GM23248 (cell line): ENCODE measurements at regions not wholly inside any gene's neighbourhood (a gene's known extent, or its start where the extent isn't known, plus 50 kb on each side); places are given as distances from the start of the nearest gene placed in this dataset.

ENCODE experiments used
- DNase-seq: peaks from one replicate; pipeline ENCODE4 v3.0.0-alpha.2; 2015
- H2AFZ ChIP-seq: fragments of 200-600 bp; sonication (generic); 2 replicates; pipeline ENCODE4 v1.6.1; 2016; ENCODE audit warnings: antibody characterized with exemption
- H3F3A ChIP-seq: fragments of 200-600 bp; sonication (generic); 2 replicates; pipeline ENCODE4 v1.6.1; 2016; ENCODE audit warnings: mild to moderate bottlenecking, antibody characterized with exemption, mixed run types; ENCODE audit not compliant: insufficient read depth
- H3K27ac ChIP-seq: fragments of 200-600 bp; sonication (generic); 2 replicates; pipeline ENCODE4 v1.5.1; 2016; ENCODE audit warnings: mild to moderate bottlenecking
- H3K27me3 ChIP-seq: fragments of 200-600 bp; sonication (generic); replicated peaks from 2 replicates; pipeline ENCODE4 v1.6.1; 2016; ENCODE audit warnings: mild to moderate bottlenecking; ENCODE audit not compliant: insufficient read depth
- H3K36me3 ChIP-seq: fragments of 200-600 bp; sonication (generic); 2 replicates; pipeline ENCODE4 v1.6.1; 2016; ENCODE audit warnings: low read depth, mild to moderate bottlenecking
- H3K4me1 ChIP-seq: fragments of 200-600 bp; sonication (generic); 2 replicates; pipeline ENCODE4 v1.6.1; 2016; ENCODE audit warnings: mild to moderate bottlenecking; ENCODE audit not compliant: insufficient read depth
- H3K4me2 ChIP-seq: fragments of 200-600 bp; sonication (generic); one replicate; pipeline ENCODE4 v1.6.1; 2016; ENCODE audit warnings: mild to moderate bottlenecking; ENCODE audit not compliant: unreplicated experiment
- H3K4me3 ChIP-seq: fragments of 200-600 bp; sonication (generic); 2 replicates; pipeline ENCODE4 v1.5.1; 2016; ENCODE audit warnings: mild to moderate bottlenecking
- H3K79me2 ChIP-seq: fragments of 200-600 bp; sonication (generic); 2 replicates; pipeline ENCODE4 v1.6.1; 2016; ENCODE audit warnings: mild to moderate bottlenecking; ENCODE audit not compliant: insufficient read depth
- H3K9ac ChIP-seq: fragments of 200-600 bp; sonication (generic); 2 replicates; pipeline ENCODE4 v1.6.1; 2016; ENCODE audit warnings: mild to moderate bottlenecking
- H3K9me2 ChIP-seq: fragments of 200-600 bp; sonication (generic); 2 replicates; pipeline ENCODE4 v1.6.1; 2016; ENCODE audit warnings: mixed run types, mild to moderate bottlenecking, moderate library complexity; ENCODE audit not compliant: insufficient read depth
- H3K9me3 ChIP-seq: fragments of 200-600 bp; sonication (generic); one replicate; pipeline ENCODE4 v1.6.1; 2017; ENCODE audit warnings: low read depth
- H4K20me1 ChIP-seq: fragments of 200-600 bp; sonication (generic); 2 replicates; pipeline ENCODE4 v1.6.0; 2016; ENCODE audit not compliant: insufficient read depth
- EZH2 ChIP-seq: fragments of 200-600 bp; sonication (generic); IDR thresholded peaks from 2 replicates; pipeline ENCODE4 v1.6.1; 2018; ENCODE audit warnings: antibody characterized with exemption, mild to moderate bottlenecking; ENCODE audit not compliant: insufficient read depth, poor library complexity, severe bottlenecking
- EZH2phosphoT487 ChIP-seq: fragments of 200-600 bp; sonication (generic); IDR thresholded peaks from 2 replicates; pipeline ENCODE4 v1.6.1; 2018; ENCODE audit warnings: antibody characterized with exemption, moderate library complexity, mild to moderate bottlenecking, low read depth; ENCODE audit not compliant: insufficient read depth
- WGBS, 2 experiments: methylation state at CpG; one replicate each; pipeline ENCODE4 v1.1.6; 2015 to 2017; ENCODE audit warnings: low lambda C conversion rate in 2 of 2, low coverage in 1 of 2; ENCODE audit errors: missing lambda C conversion rate in 2 of 2; 5-methylcytosine and 5-hydroxymethylcytosine counted together
- in situ Hi-C: fragments of 300-500 bp; cut with MboI; formaldehyde crosslinking; loops from 2 replicates; pipeline ENCODE4 v1.15.0; 2020

DNA sequence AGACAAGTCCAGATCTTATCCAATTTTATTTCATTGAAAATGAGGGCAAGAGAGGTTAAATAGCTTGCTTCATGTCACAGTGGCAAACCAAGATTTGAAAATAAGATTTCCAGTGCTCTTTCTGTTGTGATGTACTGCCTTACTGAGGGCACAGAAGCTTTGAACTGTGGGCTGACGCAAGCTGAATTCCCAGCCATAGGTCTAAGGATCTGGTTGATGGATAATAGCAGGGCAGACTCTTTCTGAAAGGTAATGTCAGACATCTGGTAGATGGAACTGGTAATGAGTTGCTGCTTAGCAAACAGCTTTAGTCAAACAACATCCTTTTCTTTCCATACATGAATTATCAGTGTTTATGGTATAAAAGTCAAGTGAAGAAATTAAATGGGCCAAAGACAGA lies 193.9 kb upstream of the RASGEF1B start:
- no peaks in the 10 kb centered on the region for H3K4me1 ChIP-seq
- no peak overlapping the region for H2AFZ ChIP-seq
- in situ Hi-C loops: no loop called here
- H3F3A ChIP-seq: no peaks in the 10 kb centered on the region
- no peak overlapping the region for H3K27ac ChIP-seq
- H3K9me3 ChIP-seq: no peaks in the 10 kb centered on the region
- H3K4me2 ChIP-seq: no peak overlapping the region
- WGBS, 2 experiments: 68 to 87% methylated on average over 1 of the region's 1 CpG
- no peaks in the 10 kb centered on the region for H4K20me1 ChIP-seq
- no peaks in the 10 kb centered on the region for H3K36me3 ChIP-seq
- no peaks in the 10 kb centered on the region for H3K79me2 ChIP-seq
- no peak overlapping the region for H3K9ac ChIP-seq
- no peak for DNase-seq
- 0 out of 2 replicates have a peak, but pooled peaks cover 6% of the 10 kb centered on the region for H3K27me3 ChIP-seq
- TF ChIP-seq EZH2 (no peak), EZH2phosphoT487 (no peak)
- no peak overlapping the region for H3K4me3 ChIP-seq
- H3K9me2 ChIP-seq: no peaks in the 10 kb centered on the region

DNA sequence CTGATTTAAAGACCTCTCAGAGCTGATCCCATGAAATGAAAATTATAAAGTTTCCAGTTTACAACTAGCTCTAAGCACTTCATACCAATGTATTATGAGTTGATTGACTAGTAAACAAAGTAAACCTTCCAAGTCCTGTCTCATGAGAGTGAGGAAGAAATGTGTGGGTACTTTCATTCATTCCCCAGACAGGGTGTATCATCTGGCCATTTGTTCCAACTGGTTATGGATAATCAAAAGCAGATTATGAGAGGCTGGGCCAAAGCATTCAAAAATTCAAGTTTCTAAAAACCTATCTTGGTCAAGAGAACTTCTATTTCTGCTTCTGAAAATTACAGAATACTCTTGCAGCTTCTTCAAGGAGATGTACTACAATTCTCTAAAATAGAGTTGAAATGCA lies 193.3 kb upstream of the RASGEF1B start:
- no peak for TF ChIP-seq EZH2
- TF ChIP-seq EZH2phosphoT487: no peak
- H3K9ac ChIP-seq: no peak overlapping the region
- H3K4me2 ChIP-seq: no peak overlapping the region
- no peaks in the 10 kb centered on the region for H3K9me2 ChIP-seq
- H3K36me3 ChIP-seq: no peaks in the 10 kb centered on the region
- H3K27ac ChIP-seq: no peak overlapping the region
- H3K79me2 ChIP-seq: no peaks in the 10 kb centered on the region
- no peaks in the 10 kb centered on the region for H3K9me3 ChIP-seq
- in situ Hi-C loops: no loop called here
- H3K27me3 ChIP-seq: 0 out of 2 replicates have a peak, but pooled peaks cover 6% of the 10 kb centered on the region
- no peak overlapping the region for H2AFZ ChIP-seq
- no peaks in the 10 kb centered on the region for H3K4me1 ChIP-seq
- DNase-seq: no peak
- H3F3A ChIP-seq: no peaks in the 10 kb centered on the region
- no peak overlapping the region for H3K4me3 ChIP-seq
- no peaks in the 10 kb centered on the region for H4K20me1 ChIP-seq

DNA sequence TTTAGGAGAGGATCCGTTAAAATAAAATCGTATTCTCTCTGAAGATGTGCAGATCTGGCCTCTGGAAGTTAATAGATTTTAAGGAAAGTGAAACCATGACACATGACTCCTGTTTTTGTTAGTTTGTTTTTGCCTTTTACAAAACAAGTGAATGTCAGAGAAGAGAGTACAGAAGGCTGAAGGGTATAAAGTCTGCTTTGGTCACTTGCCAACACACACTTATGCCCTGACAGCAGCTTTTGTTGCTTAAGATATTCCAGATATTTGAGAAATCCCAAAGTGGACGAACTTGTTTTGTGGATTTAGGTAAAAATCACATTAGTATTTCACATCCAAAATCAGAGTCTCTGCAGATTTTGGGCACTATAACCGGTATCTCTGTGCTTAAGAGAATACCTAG lies 192.4 kb upstream of the RASGEF1B start:
- Histone ChIP-seq H3K4me3 (no peak overlapping the region), H3K9ac (no peak overlapping the region), H3K9me3 (no peaks in the 10 kb centered on the region), H3K4me1 (no peaks in the 10 kb centered on the region), H3K79me2 (no peaks in the 10 kb centered on the region), H3K9me2 (no peaks in the 10 kb centered on the region), H3K27me3 (0 out of 2 replicates have a peak, but pooled peaks cover 6% of the 10 kb centered on the region), H4K20me1 (no peaks in the 10 kb centered on the region), H3F3A (no peaks in the 10 kb centered on the region), H3K4me2 (no peak overlapping the region), H2AFZ (no peak overlapping the region), H3K36me3 (no peaks in the 10 kb centered on the region), H3K27ac (no peak overlapping the region)
- in situ Hi-C loops: no loop called here
- DNase-seq: no peak
- TF ChIP-seq EZH2phosphoT487 (no peak), EZH2 (no peak)
- 30 to 35% methylated on average over 4 of the region's 4 CpGs for WGBS, 2 experiments

DNA sequence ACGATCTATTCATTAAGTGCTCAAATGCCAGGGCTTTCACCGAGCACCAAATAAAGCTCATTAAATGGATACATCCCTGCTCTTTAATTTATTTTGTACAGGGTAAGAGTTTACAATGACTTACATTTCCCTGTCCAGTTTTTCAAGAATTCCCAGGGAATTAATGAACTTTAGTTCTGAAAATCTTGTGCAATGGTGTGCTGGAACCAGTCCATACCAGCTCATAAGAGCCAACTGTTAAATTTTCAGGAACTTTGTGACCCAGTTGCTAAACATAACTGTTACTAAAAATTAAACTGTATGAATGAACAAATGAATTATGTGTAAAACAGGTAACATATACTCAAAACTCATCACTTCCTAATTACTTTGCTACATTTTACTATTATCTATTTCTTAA lies 191.7 kb upstream of the RASGEF1B start:
- H3K27me3 ChIP-seq: 0 out of 2 replicates have a peak, but pooled peaks cover 6% of the 10 kb centered on the region
- H3K4me2 ChIP-seq: no peak overlapping the region
- in situ Hi-C loops: no loop called here
- no peaks in the 10 kb centered on the region for H3F3A ChIP-seq
- H4K20me1 ChIP-seq: no peaks in the 10 kb centered on the region
- no peak overlapping the region for H3K27ac ChIP-seq
- no peaks in the 10 kb centered on the region for H3K79me2 ChIP-seq
- H2AFZ ChIP-seq: no peak overlapping the region
- H3K4me1 ChIP-seq: no peaks in the 10 kb centered on the region
- DNase-seq: no peak
- no peaks in the 10 kb centered on the region for H3K9me2 ChIP-seq
- H3K4me3 ChIP-seq: no peak overlapping the region
- TF ChIP-seq EZH2 (no peak), EZH2phosphoT487 (no peak)
- no peaks in the 10 kb centered on the region for H3K9me3 ChIP-seq
- 8 to 11% methylated on average over 2 of the region's 2 CpGs for WGBS, 2 experiments
- no peak overlapping the region for H3K9ac ChIP-seq
- H3K36me3 ChIP-seq: no peaks in the 10 kb centered on the region

DNA sequence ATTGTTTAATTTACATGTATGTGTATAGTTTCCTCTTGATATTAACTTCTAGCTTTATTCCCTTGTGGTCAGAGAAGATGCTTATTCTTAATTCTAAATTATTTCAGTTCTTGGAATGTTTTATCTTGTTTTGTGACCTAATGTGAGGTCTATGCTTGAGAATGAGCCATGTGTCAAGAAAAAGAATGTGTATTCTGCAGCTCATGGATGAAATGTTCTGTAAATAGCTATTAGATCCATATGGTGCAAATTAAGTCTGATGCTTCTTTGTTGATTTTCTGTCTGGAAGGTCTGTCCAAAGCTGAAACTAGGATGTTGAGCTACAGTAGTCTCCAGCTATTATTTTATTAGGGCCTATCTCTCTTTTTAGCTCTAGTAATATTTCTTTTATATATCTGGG lies 187.3 kb upstream of the RASGEF1B start:
- in situ Hi-C loops: no loop called here
- Histone ChIP-seq H3K36me3 (no peaks in the 10 kb centered on the region), H3K9me2 (no peaks in the 10 kb centered on the region), H3K79me2 (no peaks in the 10 kb centered on the region), H4K20me1 (no peaks in the 10 kb centered on the region), H3K4me3 (no peak overlapping the region), H3K4me2 (no peak overlapping the region), H3K4me1 (no peaks in the 10 kb centered on the region), H3K27ac (no peak overlapping the region), H3K27me3 (0 out of 2 replicates have a peak, but pooled peaks cover 6% of the 10 kb centered on the region), H3K9me3 (no peaks in the 10 kb centered on the region), H2AFZ (no peak overlapping the region), H3K9ac (no peak overlapping the region), H3F3A (no peaks in the 10 kb centered on the region)
- no peak for DNase-seq
- no peak for TF ChIP-seq EZH2
- TF ChIP-seq EZH2phosphoT487: no peak
